Neural crest cell (in vitro differentiated cells): ENCODE measurements at regions not wholly inside any gene's neighbourhood (a gene's known extent, or its start where the extent isn't known, plus 50 kb on each side); places are given as distances from the start of the nearest gene placed in this dataset.

Experiments used
- DNase-seq: peaks from one replicate; pipeline ENCODE4 v3.0.0; 2021; ENCODE audit warnings: low read depth, mixed read lengths, low spot score
- H3K27ac Mint-ChIP-seq: one replicate; pipeline ENCODE4 v1.8.0; 2021; ENCODE audit warnings: mild to moderate bottlenecking, mixed read lengths; ENCODE audit not compliant: unreplicated experiment
- H3K27me3 Mint-ChIP-seq: 2 replicates; pipeline ENCODE4 v1.8.0; 2021; ENCODE audit warnings: low read depth, mild to moderate bottlenecking, mixed read lengths
- H3K36me3 Mint-ChIP-seq: 2 replicates; pipeline ENCODE4 v1.8.0; 2021; ENCODE audit warnings: low read depth, mild to moderate bottlenecking, mixed read lengths
- H3K4me1 Mint-ChIP-seq: 2 replicates; pipeline ENCODE4 v1.8.0; 2021; ENCODE audit warnings: mixed read lengths
- H3K4me3 Mint-ChIP-seq: one replicate; pipeline ENCODE4 v1.8.0; 2021; ENCODE audit warnings: mild to moderate bottlenecking, mixed read lengths
- H3K9me3 Mint-ChIP-seq: 2 replicates; pipeline ENCODE4 v1.8.0; 2021; ENCODE audit warnings: mixed read lengths
- CTCF ChIP-seq: fragments of 200-600 bp; sonication (generic); conservative IDR thresholded peaks from 2 replicates; pipeline ENCODE4 v1.5.0; 2021; ENCODE audit warnings: antibody characterized with exemption, mild to moderate bottlenecking

- H3K27me3 Mint-ChIP-seq, result no peaks in the 10 kb centered on the region
- no peak overlapping the region for H3K27ac Mint-ChIP-seq
- no peak for TF ChIP-seq CTCF
- H3K36me3 Mint-ChIP-seq, result peaks cover 2% of the 10 kb centered on the region
- no peaks in the 10 kb centered on the region for H3K4me1 Mint-ChIP-seq
- peaks cover 12% of the 10 kb centered on the region for H3K9me3 Mint-ChIP-seq
- DNase-seq, result no peak
- no peak overlapping the region for H3K4me3 Mint-ChIP-seq
These were observed 70.6 kb upstream of the PHACTR1 start for GRCh38 chr6:12645941-12646340.

GRCh38 chr6:12648171-12648570 lies 68.4 kb upstream of the PHACTR1 start:
- peaks cover 2% of the 10 kb centered on the region for H3K36me3 Mint-ChIP-seq
- no peak overlapping the region for H3K4me3 Mint-ChIP-seq
- H3K4me1 Mint-ChIP-seq, result no peaks in the 10 kb centered on the region
- H3K27me3 Mint-ChIP-seq, result no peaks in the 10 kb centered on the region
- TF ChIP-seq CTCF, result no peak
- peaks cover 6% of the 10 kb centered on the region for H3K9me3 Mint-ChIP-seq
- no peak for DNase-seq
- no peak overlapping the region for H3K27ac Mint-ChIP-seq

GRCh38 chr6:12649325-12649724 lies 67.2 kb upstream of the PHACTR1 start:
- no peaks in the 10 kb centered on the region for H3K27me3 Mint-ChIP-seq
- TF ChIP-seq CTCF, result no peak
- no peak overlapping the region for H3K4me3 Mint-ChIP-seq
- H3K4me1 Mint-ChIP-seq, result no peaks in the 10 kb centered on the region
- no peak overlapping the region for H3K27ac Mint-ChIP-seq
- peaks cover 2% of the 10 kb centered on the region for H3K36me3 Mint-ChIP-seq
- peaks cover 3% of the 10 kb centered on the region for H3K9me3 Mint-ChIP-seq
- no peak for DNase-seq

- no peak for TF ChIP-seq CTCF
- no peaks in the 10 kb centered on the region for H3K27me3 Mint-ChIP-seq
- peaks cover 10% of the 10 kb centered on the region for H3K4me1 Mint-ChIP-seq
- peaks cover 2% of the 10 kb centered on the region for H3K36me3 Mint-ChIP-seq
- H3K27ac Mint-ChIP-seq, result no peak overlapping the region
- peaks cover 3% of the 10 kb centered on the region for H3K9me3 Mint-ChIP-seq
- H3K4me3 Mint-ChIP-seq, result no peak overlapping the region
- no peak for DNase-seq
These were observed 63.1 kb upstream of the PHACTR1 start for GRCh38 chr6:12653486-12653885.

DNA sequence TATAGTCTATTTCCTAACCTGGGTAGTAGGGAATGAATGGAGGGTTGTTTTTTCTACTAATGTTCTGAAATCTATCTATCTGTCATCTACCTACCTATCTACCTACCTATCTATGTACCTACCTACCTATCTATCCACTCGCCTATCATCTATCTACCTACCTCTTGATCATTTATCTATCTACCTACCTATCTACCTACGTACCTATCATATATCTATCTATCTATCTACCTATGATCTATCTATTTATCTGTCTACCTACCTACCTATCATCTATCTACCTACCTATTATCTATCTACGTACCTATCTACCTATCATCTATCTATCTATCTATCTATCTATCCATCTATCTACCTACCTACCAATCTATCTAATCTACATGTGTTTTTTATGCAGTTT lies 62.5 kb upstream of the PHACTR1 start:
- Mint-ChIP-seq H3K9me3 (peaks cover 3% of the 10 kb centered on the region), H3K4me3 (no peak overlapping the region), H3K36me3 (peaks cover 2% of the 10 kb centered on the region), H3K27me3 (no peaks in the 10 kb centered on the region), H3K4me1 (peaks cover 10% of the 10 kb centered on the region), H3K27ac (no peak overlapping the region)
- no peak for DNase-seq
- no peak for TF ChIP-seq CTCF

DNA sequence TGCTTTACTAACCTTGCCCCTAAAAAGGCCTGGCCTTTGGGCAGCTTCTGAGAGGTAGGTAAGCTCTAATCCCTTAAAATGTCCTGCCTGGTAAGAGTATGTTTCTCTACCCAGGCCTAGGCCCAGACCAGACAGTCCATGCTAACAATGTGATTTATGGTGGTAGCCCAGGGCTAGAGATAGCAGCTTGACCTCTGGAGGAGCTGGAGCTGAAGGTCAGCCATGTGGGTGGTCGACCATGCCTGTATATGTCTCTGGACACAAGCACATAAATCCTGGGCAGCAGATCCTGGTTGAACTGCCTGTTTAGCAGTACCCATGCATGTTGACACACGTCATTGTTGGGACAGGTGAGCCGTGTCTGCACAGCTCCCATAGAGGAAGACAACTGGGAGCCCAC lies 62.1 kb upstream of the PHACTR1 start:
- H3K9me3 Mint-ChIP-seq, result peaks cover 2% of the 10 kb centered on the region
- H3K4me3 Mint-ChIP-seq, result no peak overlapping the region
- H3K36me3 Mint-ChIP-seq, result peaks cover under 1% of the 10 kb centered on the region
- no peak overlapping the region for H3K27ac Mint-ChIP-seq
- no peaks in the 10 kb centered on the region for H3K27me3 Mint-ChIP-seq
- no peak for TF ChIP-seq CTCF
- peaks cover 10% of the 10 kb centered on the region for H3K4me1 Mint-ChIP-seq
- DNase-seq, result no peak
